AG04449 (cell line): ENCODE measurements at regions not wholly inside any gene's neighbourhood (a gene's known extent, or its start where the extent isn't known, plus 50 kb on each side); places are given as distances from the start of the nearest gene placed in this dataset.
A peak's percentile ranks its signal among the peaks of the same experiment; 100 is the strongest.
"Not testable (repeated sequence)": the region's sequence is repeated elsewhere in the genome, so short reads cannot be mapped to it uniquely, and the experiment has no call there.

Experiments
- CTCF ChIA-PET: fragments of 350-600 bp; formaldehyde crosslinking; extraction: SDS; loops from one replicate; lab custom pipeline; 2021; ENCODE audit warnings: antibody characterized with exemption; lab: Yijun Ruan, JAX
- POLR2A ChIA-PET: fragments of 400-600, 350-600 bp; formaldehyde crosslinking; extraction: SDS; loops from one replicate; lab custom pipeline; 2020; ENCODE audit warnings: antibody characterized with exemption, inconsistent platforms; lab: Yijun Ruan, JAX
- DNase-seq: peaks from one replicate; pipeline ENCODE4 v3.0.0-alpha.2; 2010; ENCODE audit warnings: low read depth, low spot score
- H3K4me3 ChIP-seq: 2 replicates; pipeline ENCODE4 v1.5.1; 2011; ENCODE audit warnings: low read depth, mild to moderate bottlenecking, control low read depth, low read length
- TF ChIP-seq, protein P1 (sequence below): IDR thresholded peaks from one replicate; pipeline ENCODE4 v1.5.1; 2011; ENCODE audit warnings: mild to moderate bottlenecking, moderate library complexity, low read length, control low read depth, inconsistent platforms; ENCODE audit not compliant: insufficient read depth; ENCODE audit errors: missing control alignments

DNA sequence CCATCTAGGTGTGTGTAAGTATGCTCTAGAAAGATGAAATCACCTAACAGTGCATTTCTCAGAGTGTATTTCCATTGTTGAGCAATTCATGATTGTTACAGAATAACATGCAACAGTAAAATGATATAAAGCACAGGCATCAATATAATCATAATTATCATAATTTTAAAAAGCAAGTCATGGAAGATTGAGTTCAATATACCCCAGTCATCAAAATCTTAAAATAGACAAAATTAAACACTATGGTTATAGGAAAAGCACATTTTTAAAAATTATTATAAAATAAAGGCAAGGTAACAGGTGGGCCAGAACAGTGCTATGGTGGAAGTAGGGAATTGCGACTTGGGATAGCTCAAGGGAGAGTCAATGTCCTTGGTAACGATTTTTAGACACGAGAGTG is 555.4 kb upstream of the VRK2 start:
- no peak for DNase-seq
- TF ChIP-seq, protein P1, sequence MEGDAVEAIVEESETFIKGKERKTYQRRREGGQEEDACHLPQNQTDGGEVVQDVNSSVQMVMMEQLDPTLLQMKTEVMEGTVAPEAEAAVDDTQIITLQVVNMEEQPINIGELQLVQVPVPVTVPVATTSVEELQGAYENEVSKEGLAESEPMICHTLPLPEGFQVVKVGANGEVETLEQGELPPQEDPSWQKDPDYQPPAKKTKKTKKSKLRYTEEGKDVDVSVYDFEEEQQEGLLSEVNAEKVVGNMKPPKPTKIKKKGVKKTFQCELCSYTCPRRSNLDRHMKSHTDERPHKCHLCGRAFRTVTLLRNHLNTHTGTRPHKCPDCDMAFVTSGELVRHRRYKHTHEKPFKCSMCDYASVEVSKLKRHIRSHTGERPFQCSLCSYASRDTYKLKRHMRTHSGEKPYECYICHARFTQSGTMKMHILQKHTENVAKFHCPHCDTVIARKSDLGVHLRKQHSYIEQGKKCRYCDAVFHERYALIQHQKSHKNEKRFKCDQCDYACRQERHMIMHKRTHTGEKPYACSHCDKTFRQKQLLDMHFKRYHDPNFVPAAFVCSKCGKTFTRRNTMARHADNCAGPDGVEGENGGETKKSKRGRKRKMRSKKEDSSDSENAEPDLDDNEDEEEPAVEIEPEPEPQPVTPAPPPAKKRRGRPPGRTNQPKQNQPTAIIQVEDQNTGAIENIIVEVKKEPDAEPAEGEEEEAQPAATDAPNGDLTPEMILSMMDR = no peak
- POLR2A ChIA-PET = no interaction called here
- H3K4me3 ChIP-seq = no peak overlapping the region
- CTCF ChIA-PET = interaction anchor here (1.6 kb wide), 1 partner anchor 1307 kb away, joined by 9 read pairs; the partner anchor contains the start of gene CCDC85A

DNA sequence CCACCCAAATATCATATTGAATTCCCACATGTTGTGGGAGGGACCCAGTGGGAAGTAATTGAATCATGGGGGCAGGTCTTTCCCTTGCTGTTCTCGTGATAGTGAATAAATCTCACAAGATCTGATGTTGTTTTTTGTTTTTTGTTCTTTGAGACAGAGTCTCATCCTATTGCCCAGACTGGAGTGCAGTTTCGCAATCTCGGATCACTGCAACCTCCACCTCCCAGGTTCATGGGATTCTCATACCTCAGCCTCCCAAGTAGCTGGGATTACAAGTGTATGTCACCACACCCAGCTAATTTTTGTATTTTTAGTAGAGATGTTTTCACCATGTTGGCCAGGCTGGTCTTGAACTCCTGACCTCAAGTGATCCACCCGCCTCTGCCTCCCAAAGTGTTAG is 552.6 kb upstream of the VRK2 start:
- POLR2A ChIA-PET, DNase-seq, H3K4me3 ChIP-seq: not testable (repeated sequence)
- CTCF ChIA-PET = interaction anchor here (1.0 kb wide), 1 partner anchor 1310 kb away, joined by 5 read pairs; the partner anchor contains the start of gene CCDC85A

DNA sequence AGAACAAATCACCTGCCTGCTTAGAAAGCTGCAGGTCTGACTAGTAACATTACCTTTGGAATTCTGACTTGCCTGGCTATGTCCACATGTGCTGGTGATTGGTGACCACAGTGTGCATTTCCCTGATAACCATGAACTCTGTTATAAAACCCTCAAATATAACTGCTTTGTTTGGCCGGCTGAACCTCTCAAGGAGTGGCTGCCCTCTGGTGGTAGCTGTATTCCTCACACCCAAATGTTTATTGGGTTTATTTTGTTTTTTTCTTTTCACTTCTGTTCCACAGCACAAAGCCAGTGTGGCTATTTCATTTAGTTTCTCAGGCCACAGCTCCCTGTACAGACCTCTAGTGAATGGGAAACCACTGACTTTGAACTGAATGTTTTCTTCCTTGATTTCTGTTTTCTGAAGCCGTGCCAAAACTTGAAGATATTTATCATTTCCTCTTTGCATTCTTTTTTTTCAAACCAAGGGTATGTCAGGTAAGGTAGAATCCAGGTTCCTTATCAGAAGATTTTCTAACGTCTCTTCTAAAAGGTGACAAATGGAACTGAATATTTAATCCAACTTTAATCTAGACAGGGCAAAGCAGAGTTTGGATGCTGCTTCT is 549.0 kb upstream of the VRK2 start:
- peak; percentile 4 for DNase-seq
- CTCF ChIA-PET = interaction anchor here (0.6 to 7.3 kb wide), 26 partner anchors 10 to 1316 kb away, joined by 3 to 78 read pairs (median 4); partner anchors contain the start of gene CCDC85A
- H3K4me3 ChIP-seq = no peak overlapping the region
- POLR2A ChIA-PET = no interaction called here
- TF ChIP-seq, protein P1 = peak; percentile 78

DNA sequence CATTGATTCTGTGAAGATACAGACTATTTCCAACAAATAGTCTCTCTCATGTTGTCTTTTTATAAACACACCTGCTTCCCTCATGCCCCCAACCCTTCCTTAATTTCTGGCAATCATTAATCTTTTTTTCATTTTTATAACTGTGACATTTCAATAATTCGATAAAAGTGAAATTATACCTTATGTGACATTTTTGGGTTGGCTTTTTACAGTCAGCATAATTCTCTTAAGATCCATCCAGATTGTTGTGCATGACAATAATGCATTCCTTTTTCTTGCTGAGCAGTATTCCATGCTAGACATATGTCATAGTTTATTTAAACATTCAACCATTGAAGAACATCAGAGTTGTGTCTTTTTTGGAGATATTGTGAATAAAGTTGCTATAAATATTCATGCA is 541.8 kb upstream of the VRK2 start:
- ChIA-PET CTCF (interaction anchor here (1.7 kb wide), 1 partner anchor 13 kb away, joined by 4 read pairs; no protein-coding TSS in a partner anchor), POLR2A (no interaction called here)
- TF ChIP-seq, protein P1 = no peak
- no peak for DNase-seq
- H3K4me3 ChIP-seq = no peak overlapping the region

DNA sequence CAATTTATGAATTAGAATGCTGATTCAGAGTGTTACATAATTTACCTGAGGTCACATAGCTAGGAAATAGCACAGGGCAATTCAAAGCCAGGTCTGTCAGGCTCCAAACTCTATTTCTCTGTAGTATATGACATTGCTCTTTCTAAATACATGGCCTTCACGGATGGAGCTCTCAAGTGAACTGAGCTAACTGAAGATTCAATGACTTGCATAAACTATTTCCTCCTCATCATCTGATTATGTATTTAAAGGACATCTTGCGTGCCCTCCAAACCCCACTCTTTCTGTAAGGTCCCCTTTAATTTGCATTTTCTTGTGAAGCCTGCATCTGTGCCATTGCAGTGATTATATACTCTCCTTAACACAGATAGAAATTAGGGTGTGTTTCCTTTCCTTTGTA is 537.4 kb upstream of the VRK2 start:
- no peak for DNase-seq
- ChIA-PET POLR2A (no interaction called here), CTCF (interaction anchor here (1.0 kb wide), 1 partner anchor 11 kb away, joined by 3 read pairs; no protein-coding TSS in a partner anchor)
- no peak overlapping the region for H3K4me3 ChIP-seq
- TF ChIP-seq, protein P1 = no peak

DNA sequence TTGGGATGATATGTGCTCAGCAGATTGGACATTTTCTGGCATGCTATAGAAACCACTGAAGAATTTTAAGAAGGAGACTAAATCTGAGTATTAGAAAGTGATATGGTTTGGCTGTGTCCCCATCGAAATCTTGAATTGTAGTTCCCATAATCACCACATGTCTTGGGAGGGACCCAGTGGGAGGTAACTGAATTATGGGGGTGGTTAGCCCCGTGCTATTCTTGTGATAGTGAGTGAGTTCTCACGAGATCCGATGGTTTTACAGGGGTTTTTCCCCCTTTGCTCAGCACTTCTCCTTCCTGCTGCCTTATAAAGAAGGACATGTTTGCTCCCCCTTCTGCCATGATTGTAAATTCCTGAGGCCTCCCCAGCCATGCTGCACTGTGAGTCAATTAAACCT is 535.9 kb upstream of the VRK2 start:
- H3K4me3 ChIP-seq = no peak overlapping the region
- ChIA-PET POLR2A (no interaction called here), CTCF (no interaction called here)
- no peak for DNase-seq
- TF ChIP-seq, protein P1 = no peak
